ENCODE measurements at regions not wholly inside any gene's neighbourhood (a gene's known extent, or its start where the extent isn't known, plus 50 kb on each side); places are given as distances from the start of the nearest gene placed in this dataset.

DNA sequence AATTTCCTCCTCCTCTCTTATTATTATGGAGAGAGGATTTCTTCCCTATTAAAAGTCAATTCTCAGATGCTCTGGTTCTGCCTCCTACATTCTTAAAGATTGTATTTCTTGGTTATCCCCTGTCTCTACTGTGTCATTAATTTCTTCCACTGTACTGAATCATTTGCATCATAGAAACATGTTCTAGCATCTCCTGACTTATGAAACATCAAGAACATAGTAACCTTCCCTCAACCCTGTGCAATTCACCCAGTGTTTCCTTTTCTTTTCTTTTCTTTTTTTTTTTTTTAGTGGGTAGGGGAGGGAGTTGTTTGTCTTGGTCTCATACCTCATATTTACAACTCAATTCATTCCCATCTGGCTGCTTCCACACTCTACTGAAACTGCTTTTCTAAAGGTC is 288.0 kb upstream of the PLET1 start:
- Histone ChIP-seq H3K27me3 (ENCODE audit: low read depth) (no peaks in the 10 kb centered on the region), H3K27ac (no peak overlapping the region), H3K4me3 (no peak overlapping the region), H3K4me1 (peaks cover 2% of the 10 kb centered on the region), H3K9me3 (no peaks in the 10 kb centered on the region), H3K36me3 (no peaks in the 10 kb centered on the region)
- TF ChIP-seq CTCF (IDR thresholded peaks at IDR 0.05) = no peak
- intact Hi-C loops (cut with DNase I) = no loop called here
- DNase-seq (no peak), ATAC-seq (no peak)

DNA sequence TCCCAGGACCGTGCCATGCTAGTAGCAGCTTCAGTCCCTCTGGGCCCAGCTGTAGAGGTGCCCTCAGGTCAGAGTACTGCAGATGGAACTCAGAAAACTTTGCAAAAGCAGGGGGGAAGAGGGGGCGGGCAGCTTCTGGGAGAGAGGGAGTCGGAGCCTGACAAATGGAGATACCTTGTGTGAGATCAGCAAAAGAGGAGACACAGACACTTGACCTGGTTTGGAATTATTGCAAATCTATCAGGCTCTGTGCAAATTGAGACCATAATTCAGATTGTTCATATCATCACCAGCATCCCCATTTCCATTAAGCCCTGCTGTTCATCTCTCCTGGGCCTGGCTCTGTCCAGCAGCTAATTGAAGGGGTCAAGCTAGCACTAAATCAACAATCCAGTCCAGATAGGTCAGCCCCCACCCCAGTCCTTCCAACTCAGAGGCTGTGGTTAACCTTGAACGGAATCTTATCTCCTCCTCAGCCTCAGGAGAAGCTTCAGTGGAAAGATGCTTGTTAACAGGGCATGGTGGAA is 292.6 kb upstream of the PLET1 start:
- no peak overlapping the region for H3K27ac ChIP-seq
- H3K36me3 ChIP-seq = no peaks in the 10 kb centered on the region
- no peaks in the 10 kb centered on the region for H3K4me1 ChIP-seq
- no peaks in the 10 kb centered on the region for H3K9me3 ChIP-seq
- H3K27me3 ChIP-seq (ENCODE audit: low read depth) = no peaks in the 10 kb centered on the region
- no peak for TF ChIP-seq CTCF (IDR thresholded peaks at IDR 0.05)
- DNase-seq (no peak), ATAC-seq (no peak)
- intact Hi-C loops (cut with DNase I) = no loop called here
- no peak overlapping the region for H3K4me3 ChIP-seq

DNA sequence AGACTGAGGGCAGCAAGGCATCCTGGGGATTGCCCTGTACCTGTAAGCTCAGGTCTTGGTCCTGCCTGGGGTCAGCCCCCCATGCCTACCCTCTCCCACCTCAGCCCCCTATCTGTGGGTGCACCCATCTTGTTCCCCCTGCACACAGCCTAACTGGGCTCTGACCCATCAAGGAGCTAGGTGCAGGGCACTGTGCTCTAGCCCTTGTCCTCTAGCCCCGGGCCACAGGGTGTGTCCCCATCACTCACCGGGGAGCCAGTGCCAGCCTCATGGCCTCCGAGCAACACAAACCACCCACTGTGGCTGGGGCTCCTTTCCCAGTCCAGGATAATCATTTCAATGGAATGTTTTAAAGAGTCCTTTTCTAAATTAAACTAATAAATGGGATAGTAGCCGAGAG is 293.9 kb upstream of the PLET1 start:
- intact Hi-C loops (cut with DNase I) = no loop called here
- no peak for TF ChIP-seq CTCF (IDR thresholded peaks at IDR 0.05)
- H3K27ac ChIP-seq = no peak overlapping the region
- H3K36me3 ChIP-seq = no peaks in the 10 kb centered on the region
- no peaks in the 10 kb centered on the region for H3K9me3 ChIP-seq
- DNase-seq (no peak), ATAC-seq (no peak)
- H3K27me3 ChIP-seq (ENCODE audit: low read depth) = no peaks in the 10 kb centered on the region
- H3K4me1 ChIP-seq = no peaks in the 10 kb centered on the region
- no peak overlapping the region for H3K4me3 ChIP-seq

- no peak overlapping the region for H3K27ac ChIP-seq
- TF ChIP-seq CTCF (IDR thresholded peaks at IDR 0.05) = peak; percentile 74
- no peak overlapping the region for H3K4me3 ChIP-seq
- intact Hi-C loops (cut with DNase I) = no loop called here
- no peaks in the 10 kb centered on the region for H3K27me3 ChIP-seq (ENCODE audit: low read depth)
- ATAC-seq (peak; percentile 81 to 85), DNase-seq (peak; percentile 65)
- no peaks in the 10 kb centered on the region for H3K9me3 ChIP-seq
- H3K36me3 ChIP-seq = no peaks in the 10 kb centered on the region
- H3K4me1 ChIP-seq = no peaks in the 10 kb centered on the region
These were observed 295.1 kb upstream of the PLET1 start for GRCh38 chr11:112555491-112556364.

- H3K27me3 ChIP-seq (ENCODE audit: low read depth) = no peaks in the 10 kb centered on the region
- H3K9me3 ChIP-seq = no peaks in the 10 kb centered on the region
- DNase-seq (no peak), ATAC-seq (no peak)
- H3K4me1 ChIP-seq = no peaks in the 10 kb centered on the region
- TF ChIP-seq CTCF (IDR thresholded peaks at IDR 0.05) = no peak
- H3K36me3 ChIP-seq = no peaks in the 10 kb centered on the region
- no peak overlapping the region for H3K27ac ChIP-seq
- H3K4me3 ChIP-seq = no peak overlapping the region
- intact Hi-C loops (cut with DNase I) = no loop called here
These were observed 298.0 kb upstream of the PLET1 start for GRCh38 chr11:112558691-112559090.

Data from lower lobe of right lung (tissue), 2 donors.